Neural cell (in vitro differentiated cells): ENCODE measurements at regions not wholly inside any gene's neighbourhood (a gene's known extent, or its start where the extent isn't known, plus 50 kb on each side); places are given as distances from the start of the nearest gene placed in this dataset.

Experiments
- CTCF ChIP-seq: fragments of 450-650 bp; IDR thresholded peaks from 2 replicates; pipeline ENCODE4 v1.5.1; 2014; ENCODE audit warnings: antibody characterized with exemption, mild to moderate bottlenecking, moderate library complexity; ENCODE audit not compliant: poor library complexity, severe bottlenecking
- EZH2 ChIP-seq: fragments of 200-600, 300-800 bp; shearing (Covaris generic), sonication (generic); IDR thresholded peaks from 2 replicates; pipeline ENCODE4 v1.6.1; 2014; ENCODE audit warnings: antibody characterized with exemption, low read length, borderline replicate concordance, mild to moderate bottlenecking; ENCODE audit not compliant: insufficient read depth, poor library complexity, severe bottlenecking

- no peak for TF ChIP-seq EZH2
- TF ChIP-seq CTCF: no peak
These were observed 259.1 kb upstream of the FAM174A start for GRCh38 chr5:100276071-100276470.
